IMR-90 (cell line): ENCODE measurements at regions not wholly inside any gene's neighbourhood (a gene's known extent, or its start where the extent isn't known, plus 50 kb on each side); places are given as distances from the start of the nearest gene placed in this dataset.
A peak's percentile ranks its signal among the peaks of the same experiment; 100 is the strongest.

Experiments
- ATAC-seq: fragments of 200-7000 bp; cut with Tn5 transposase; 2 replicates; pipeline ENCODE4 v1.9.1; 2020; ENCODE audit warnings: low read depth, mild to moderate bottlenecking, moderate library complexity
- BruUV-seq: library from RNA; stranded (reverse); fragments of 400-500 nt; replicated peaks from 2 replicates; lab custom pipeline; 2021; lab: Mats Ljungman, UMichigan
- CTCF ChIA-PET: fragments of 300-600 bp; formaldehyde crosslinking; extraction: SDS; loops from one replicate; lab custom pipeline; 2021; ENCODE audit warnings: antibody characterized with exemption; lab: Yijun Ruan, JAX
- POLR2A ChIA-PET: fragments of 300-600 bp; sonication (Branson Sonifier 250); formaldehyde crosslinking; loops from one replicate; lab custom pipeline; 2022; ENCODE audit warnings: antibody characterized with exemption; ENCODE audit not compliant: unreplicated experiment; lab: Charles Lee
- DNase-seq: peaks from one replicate; pipeline ENCODE4 v3.0.0; 2013
- H2AFZ ChIP-seq: replicated peaks from 2 replicates; pipeline ENCODE3; 2013; ENCODE audit warnings: low read length, mild to moderate bottlenecking; ENCODE audit not compliant: poor library complexity
- H2AK5ac ChIP-seq: 2 replicates; pipeline ENCODE4 v1.6.1; 2013; ENCODE audit warnings: low read depth, low read length, inconsistent platforms
- H2AK9ac ChIP-seq: replicated peaks from 2 replicates; pipeline ENCODE3; 2013; ENCODE audit warnings: mild to moderate bottlenecking, low read depth, low read length, moderate library complexity; ENCODE audit not compliant: poor library complexity
- H2BK120ac ChIP-seq: 2 replicates; pipeline ENCODE4 v1.6.1; 2013; ENCODE audit warnings: low read depth, low read length, inconsistent platforms
- H2BK15ac ChIP-seq: 3 replicates; pipeline ENCODE4 v1.6.1; 2013; ENCODE audit warnings: low read depth, low read length, inconsistent platforms
- H2BK20ac ChIP-seq: 2 replicates; pipeline ENCODE4 v1.6.1; 2013; ENCODE audit warnings: low read depth, mild to moderate bottlenecking, inconsistent platforms, low read length, moderate library complexity
- H2BK5ac ChIP-seq: 2 replicates; pipeline ENCODE4 v1.6.1; 2013; ENCODE audit warnings: mild to moderate bottlenecking, low read depth, low read length, inconsistent platforms; ENCODE audit not compliant: poor library complexity, severe bottlenecking
- H3K14ac ChIP-seq: replicated peaks from 2 replicates; pipeline ENCODE4 v1.6.1; 2013; ENCODE audit warnings: low read depth, low read length, inconsistent platforms
- H3K18ac ChIP-seq: 2 replicates; pipeline ENCODE4 v1.6.1; 2013; ENCODE audit warnings: low read depth, low read length, control low read depth
- H3K23ac ChIP-seq: 2 replicates; pipeline ENCODE4 v1.6.1; 2013; ENCODE audit warnings: low read depth, low read length, inconsistent platforms
- H3K27ac ChIP-seq: 2 replicates; pipeline ENCODE4 v1.5.1; 2013; ENCODE audit warnings: mild to moderate bottlenecking, control low read depth, low read length; ENCODE audit not compliant: insufficient read depth
- H3K27me3 ChIP-seq: 2 replicates; pipeline ENCODE4 v1.6.1; 2013; ENCODE audit warnings: low read length; ENCODE audit not compliant: control insufficient read depth, insufficient read depth
- H3K36me3 ChIP-seq: 2 replicates; pipeline ENCODE4 v1.6.1; 2013; ENCODE audit warnings: low read length, mixed read lengths; ENCODE audit not compliant: control insufficient read depth, insufficient read depth
- H3K4ac ChIP-seq: 2 replicates; pipeline ENCODE4 v1.6.1; 2013; ENCODE audit warnings: low read depth, low read length, inconsistent platforms
- H3K4me1 ChIP-seq: 2 replicates; pipeline ENCODE4 v1.6.1; 2013; ENCODE audit warnings: low read length, mixed read lengths; ENCODE audit not compliant: control insufficient read depth, insufficient read depth
- H3K4me2 ChIP-seq: 2 replicates; pipeline ENCODE4 v1.6.1; 2013; ENCODE audit warnings: low read depth, mild to moderate bottlenecking, control low read depth, low read length, moderate library complexity
- H3K4me3 ChIP-seq: 2 replicates; pipeline ENCODE4 v1.5.1; 2013; ENCODE audit warnings: low read depth, mild to moderate bottlenecking, control low read depth, low read length, moderate library complexity; ENCODE audit not compliant: insufficient read depth
- H3K56ac ChIP-seq: 2 replicates; pipeline ENCODE4 v1.6.1; 2013; ENCODE audit warnings: low read length, inconsistent platforms; ENCODE audit not compliant: insufficient read depth; ENCODE audit errors: extremely low read depth
- H3K79me1 ChIP-seq, 2 experiments: 2 replicates each; pipeline ENCODE4 v1.6.1; 2013; ENCODE audit warnings: low read length in 2 of 2, inconsistent platforms in 1 of 2, low read depth in 1 of 2
- H3K9ac ChIP-seq: 2 replicates; pipeline ENCODE4 v1.6.1; 2013; ENCODE audit warnings: low read depth, low read length, control low read depth
- H3K9me1 ChIP-seq: 2 replicates; pipeline ENCODE4 v1.6.1; 2013; ENCODE audit warnings: low read length, inconsistent platforms; ENCODE audit not compliant: insufficient read depth
- H3K9me3 ChIP-seq: 2 replicates; pipeline ENCODE4 v1.6.1; 2013; ENCODE audit warnings: low read length; ENCODE audit not compliant: control insufficient read depth, insufficient read depth
- H4K20me1 ChIP-seq: 2 replicates; pipeline ENCODE4 v1.6.1; 2013; ENCODE audit warnings: low read length, inconsistent platforms; ENCODE audit not compliant: insufficient read depth
- H4K5ac ChIP-seq: 2 replicates; pipeline ENCODE4 v1.6.1; 2013; ENCODE audit warnings: mild to moderate bottlenecking, low read depth, low read length, control low read depth
- H4K8ac ChIP-seq, 2 experiments: 2 replicates each; pipeline ENCODE4 v1.6.1; 2013; ENCODE audit warnings: low read depth in 2 of 2, low read length in 2 of 2, control low read depth in 1 of 2, inconsistent platforms in 1 of 2
- H4K91ac ChIP-seq: 2 replicates; pipeline ENCODE4 v1.6.1; 2013; ENCODE audit warnings: low read depth, low read length, inconsistent platforms; ENCODE audit not compliant: insufficient read depth
- CEBPB ChIP-seq: IDR thresholded peaks from 2 replicates; pipeline ENCODE4 v1.6.1; 2012; ENCODE audit warnings: low read depth, low read length, improper control_type of control experiment
- ELK1 ChIP-seq: fragments of 150-350 bp; IDR thresholded peaks from 2 replicates; pipeline ENCODE4 v1.6.1; 2016; ENCODE audit warnings: low read depth, mild to moderate bottlenecking, low read length, moderate library complexity, borderline replicate concordance
- WGBS, 2 experiments: methylation state at CpG; one replicate each; pipeline versions ENCODE4 v1.1.5 to v1.1.7; 2013; ENCODE audit warnings: missing lambda C conversion rate in 2 of 2; ENCODE audit not compliant: insufficient read length in 1 of 2; ENCODE audit errors: extremely low coverage in 2 of 2; 5-methylcytosine and 5-hydroxymethylcytosine counted together
- dilution Hi-C: fragments of 300-500 bp; cut with HindIII; formaldehyde crosslinking; loops from one replicate; pipeline ENCODE4 v1.14.3; 2018; ENCODE audit warnings: low sequenced_read_pairs; ENCODE audit not compliant: unreplicated experiment
- in situ Hi-C: fragments of 300-500 bp; cut with MboI; formaldehyde crosslinking; loops from 3 replicates; pipeline ENCODE4 v1.14.3; 2019; ENCODE audit warnings: low sequenced_read_pairs, inconsistent platforms, mixed read lengths
- intact Hi-C: fragments of 100-400 bp; cut with micrococcal nuclease; formaldehyde crosslinking; loops from 2 replicates; pipeline ENCODE4 v1.10.0; 2022

GRCh38 chr1:199696225-199696624, 331.3 kb upstream of the NR5A2 start:
- intact Hi-C loops: no loop called here
- Histone ChIP-seq H2BK5ac (no peak overlapping the region), H3K23ac (no peak overlapping the region), H3K4me1 (peaks cover 2% of the 10 kb centered on the region), H3K4ac (no peak overlapping the region), H3K4me3 (no peak overlapping the region), H3K9ac (no peak overlapping the region), H3K14ac (no peak overlapping the region), H3K36me3 (no peaks in the 10 kb centered on the region), H2BK15ac (no peak overlapping the region), H3K9me3 (no peaks in the 10 kb centered on the region), H3K79me1 (no peaks in the 10 kb centered on the region), H4K5ac (no peak overlapping the region), H2BK120ac (no peak overlapping the region), H4K8ac (no peak overlapping the region), H4K20me1 (no peaks in the 10 kb centered on the region), H2AFZ (no peak overlapping the region), H3K56ac (no peak overlapping the region), H4K91ac (no peak overlapping the region), H3K9me1 (no peaks in the 10 kb centered on the region; the same call in 1 of the 2 replicates), H3K27me3 (no peaks in the 10 kb centered on the region), H2BK20ac (no peak overlapping the region), H3K18ac (no peak overlapping the region), H3K4me2 (no peak overlapping the region), H2AK5ac (no peak overlapping the region), H2AK9ac (no peak overlapping the region), H3K27ac (no peak overlapping the region)
- ATAC-seq (peak; percentile 48), DNase-seq (no peak)
- in situ Hi-C loops: no loop called here
- WGBS, 2 experiments: no CpG with 5 or more reads among the region's 2 CpGs
- ChIA-PET CTCF (no interaction called here), POLR2A (no interaction called here)
- TF ChIP-seq CEBPB: peak; percentile 77
- no peak for TF ChIP-seq ELK1
- dilution Hi-C loops: no loop called here
- BruUV-seq: no TSS peak
